HG02973 (cell line): ENCODE measurements at regions not wholly inside any gene's neighbourhood (a gene's known extent, or its start where the extent isn't known, plus 50 kb on each side); places are given as distances from the start of the nearest gene placed in this dataset.
"Not testable (repeated sequence)": the region's sequence is repeated elsewhere in the genome, so short reads cannot be mapped to it uniquely, and the experiment has no call there.

Experiments used
- ATAC-seq: cut with Tn5 transposase; IDR thresholded peaks from one replicate; pipeline ENCODE4 v1.9.1; 2021; ENCODE audit warnings: moderate library complexity; ENCODE audit not compliant: unreplicated experiment

DNA sequence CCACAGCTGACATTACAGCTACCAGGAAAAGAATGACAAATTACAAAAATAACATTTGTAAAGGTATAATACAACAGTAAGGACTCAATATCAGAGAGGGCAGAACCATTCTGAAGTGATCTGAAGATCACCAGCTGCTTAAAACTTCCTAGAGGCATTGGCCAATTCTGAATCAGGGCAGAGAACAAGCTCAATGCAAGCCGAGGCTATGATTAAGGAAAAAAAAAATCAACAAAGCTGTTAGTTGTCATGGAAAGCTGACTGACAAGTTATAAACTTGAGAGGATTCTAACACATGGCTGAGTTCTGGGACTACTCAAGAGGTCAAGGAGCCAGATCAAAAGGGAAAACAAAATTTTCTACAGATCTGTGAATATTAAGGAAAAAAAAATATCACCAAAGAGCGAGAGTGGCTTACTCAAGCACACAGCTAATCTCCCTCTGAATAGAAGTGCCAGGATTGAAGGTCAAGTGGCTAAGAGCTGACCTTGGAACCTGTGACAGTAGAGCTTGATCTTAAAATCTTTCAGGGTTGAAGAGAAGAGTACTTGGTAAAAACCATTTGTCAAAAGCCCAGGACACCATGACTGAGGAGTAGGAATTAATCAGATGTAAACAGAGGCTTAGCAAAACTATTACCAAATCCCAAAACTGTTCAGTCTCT lies 383.4 kb downstream of the USP25 start:
- no peak for ATAC-seq

GRCh38 chr21:16115461-16115860 lies 385.7 kb downstream of the USP25 start:
- ATAC-seq: no peak

DNA sequence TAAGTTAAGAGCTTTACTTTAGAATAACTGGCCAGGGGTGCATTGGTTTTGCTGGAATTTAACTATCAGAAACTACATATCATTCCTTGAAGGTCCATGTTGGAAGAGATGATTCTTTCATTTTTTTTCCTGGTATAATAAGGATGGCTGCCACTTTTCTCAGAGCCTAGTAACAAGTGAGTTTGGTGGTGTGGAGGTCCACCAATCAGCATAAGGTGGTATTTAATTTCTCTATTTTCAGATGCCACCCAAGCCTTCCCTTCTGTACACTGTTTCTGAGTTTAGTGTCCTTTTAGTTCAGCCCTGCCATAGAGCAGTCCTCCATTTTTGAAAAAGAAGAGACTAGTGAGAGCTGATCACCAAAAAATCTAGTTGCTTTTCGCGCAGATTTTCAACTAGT lies 386.3 kb downstream of the USP25 start:
- no peak for ATAC-seq

GRCh38 chr21:16116798-16117197 lies 387.0 kb downstream of the USP25 start:
- no peak for ATAC-seq

DNA sequence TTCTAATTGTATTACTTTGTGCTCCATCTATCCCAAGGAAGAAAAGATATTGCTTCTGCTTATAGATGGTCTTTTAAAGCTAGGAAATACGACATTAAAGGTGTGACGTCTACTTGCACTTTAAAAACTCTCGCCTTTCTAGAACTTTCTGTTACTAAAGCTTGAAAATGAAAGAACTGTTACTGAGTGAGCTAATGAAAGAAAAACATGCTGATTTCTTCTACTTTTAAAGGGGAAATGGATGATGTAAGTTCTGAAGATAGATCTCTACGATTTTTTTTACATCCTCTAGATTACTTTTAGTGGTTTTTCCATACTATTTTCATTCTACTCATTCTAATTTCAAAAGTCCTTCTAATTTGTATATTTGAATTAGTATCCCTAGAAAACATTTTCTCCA lies 387.5 kb downstream of the USP25 start:
- ATAC-seq: no peak

GRCh38 chr21:16117851-16118590 lies 388.2 kb downstream of the USP25 start:
- ATAC-seq: no peak

- no peak for ATAC-seq
Measured at GRCh38 chr21:16124378-16125138, 394.8 kb downstream of the USP25 start.

DNA sequence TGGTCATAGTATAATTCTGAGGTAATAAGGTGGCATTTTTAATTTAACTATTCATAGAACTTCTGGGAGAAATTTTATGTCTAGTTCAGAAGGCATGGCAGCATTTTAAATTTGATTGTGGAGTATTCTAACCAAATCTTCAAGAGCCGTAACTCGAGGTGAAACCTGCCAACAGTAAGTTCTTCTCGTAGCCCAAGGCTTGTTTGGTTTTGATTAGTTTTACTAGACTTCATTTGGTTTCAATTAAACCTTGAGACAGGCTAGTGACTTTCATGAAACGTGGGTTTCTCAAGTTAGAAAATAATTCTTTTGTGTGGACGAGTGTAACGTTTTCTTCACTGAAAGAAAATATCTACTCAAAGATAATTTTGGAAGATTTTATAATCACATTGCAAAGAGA lies 395.5 kb downstream of the USP25 start:
- no peak for ATAC-seq

DNA sequence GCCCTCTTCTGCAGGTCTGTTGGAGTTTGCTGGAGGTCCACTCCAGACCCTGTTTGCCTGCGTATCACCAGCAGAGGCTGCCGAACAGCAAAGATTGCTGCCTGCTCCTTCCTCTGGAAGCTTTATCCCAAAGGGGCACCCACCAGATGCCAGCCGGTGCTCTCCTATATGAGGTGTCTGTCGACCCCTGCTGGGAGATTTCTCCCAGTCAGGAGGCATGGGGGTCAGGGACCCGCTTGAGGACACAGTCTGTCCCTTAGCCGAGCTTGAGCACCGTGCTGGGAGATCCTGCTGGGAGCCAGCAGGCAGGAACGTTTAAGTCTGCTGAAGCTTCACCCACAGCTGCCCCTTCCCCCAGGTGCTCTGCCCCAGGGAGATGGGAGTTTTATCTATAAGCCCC lies 402.7 kb downstream of the USP25 start:
- ATAC-seq: not testable (repeated sequence)

- no peak for ATAC-seq
Measured at GRCh38 chr21:16133248-16133647, 403.5 kb downstream of the USP25 start.

GRCh38 chr21:16134134-16134533 lies 404.4 kb downstream of the USP25 start:
- ATAC-seq: no peak

- ATAC-seq: no peak
Measured at GRCh38 chr21:16137106-16137505, 407.3 kb downstream of the USP25 start.

GRCh38 chr21:16145052-16145451 lies 415.3 kb downstream of the USP25 start:
- ATAC-seq: no peak

GRCh38 chr21:16145479-16145878 lies 415.7 kb downstream of the USP25 start:
- ATAC-seq: no peak

- no peak for ATAC-seq
Measured at GRCh38 chr21:16154321-16154720, 424.5 kb downstream of the USP25 start.

DNA sequence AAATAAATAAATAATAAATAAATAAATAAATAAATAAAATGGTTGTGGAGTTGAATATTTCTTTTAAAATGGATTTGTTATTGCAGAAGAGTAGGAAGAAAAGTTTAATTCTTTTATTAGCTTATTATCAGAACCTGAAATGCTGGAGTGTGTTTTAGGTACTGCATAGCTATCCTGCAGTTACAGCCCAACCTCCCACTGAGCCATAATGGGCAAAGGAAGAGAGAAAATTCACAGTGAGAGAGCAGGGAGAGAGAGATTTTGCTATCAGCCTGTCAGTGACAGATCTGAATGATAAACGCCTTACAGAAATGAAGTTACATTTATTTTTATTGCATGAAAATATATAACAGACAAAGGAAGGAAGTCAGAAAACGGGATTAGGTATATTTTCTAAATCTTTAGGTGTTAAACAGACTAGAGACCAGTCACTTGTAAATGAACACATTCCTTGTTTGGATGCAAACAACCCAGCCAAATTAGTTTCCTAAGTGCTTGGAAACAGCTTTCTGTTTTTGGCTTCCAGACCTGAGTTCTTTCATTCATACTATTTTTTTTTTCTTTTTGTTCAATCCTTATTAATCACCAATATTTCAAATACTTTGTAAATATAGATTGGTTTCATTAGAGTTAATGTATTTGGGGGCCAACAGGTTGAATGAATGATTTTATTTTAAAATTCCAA lies 425.3 kb downstream of the USP25 start:
- ATAC-seq: no peak

DNA sequence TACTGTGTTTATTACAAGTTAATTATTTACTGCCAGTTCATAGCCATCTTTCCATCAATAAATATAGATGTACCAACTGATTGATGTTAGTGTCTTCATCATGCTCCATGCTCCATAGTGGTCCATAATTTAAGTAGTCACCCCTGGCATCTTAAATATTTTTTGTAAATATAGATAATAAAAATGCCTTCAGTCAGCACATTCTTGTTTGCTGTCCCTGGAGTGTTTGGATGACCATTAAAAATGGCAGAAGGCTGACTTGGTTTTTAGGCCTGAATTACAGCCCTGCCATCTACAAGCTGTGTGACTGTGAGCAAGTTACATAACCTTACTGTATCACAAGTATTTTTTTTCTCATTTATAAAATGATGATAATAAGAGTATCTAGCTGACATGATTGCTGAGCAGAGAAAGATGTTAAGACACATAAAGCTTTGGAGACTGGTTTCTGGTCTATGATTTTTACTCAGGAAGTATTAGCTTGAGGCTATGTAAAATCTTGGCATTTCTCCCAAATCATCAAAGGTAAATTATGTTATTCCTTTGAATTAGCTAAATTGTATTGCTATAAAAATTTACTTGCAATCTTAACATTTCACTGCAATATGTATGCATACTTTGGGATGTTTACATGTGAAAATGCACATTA lies 427.2 kb downstream of the USP25 start:
- ATAC-seq: no peak

DNA sequence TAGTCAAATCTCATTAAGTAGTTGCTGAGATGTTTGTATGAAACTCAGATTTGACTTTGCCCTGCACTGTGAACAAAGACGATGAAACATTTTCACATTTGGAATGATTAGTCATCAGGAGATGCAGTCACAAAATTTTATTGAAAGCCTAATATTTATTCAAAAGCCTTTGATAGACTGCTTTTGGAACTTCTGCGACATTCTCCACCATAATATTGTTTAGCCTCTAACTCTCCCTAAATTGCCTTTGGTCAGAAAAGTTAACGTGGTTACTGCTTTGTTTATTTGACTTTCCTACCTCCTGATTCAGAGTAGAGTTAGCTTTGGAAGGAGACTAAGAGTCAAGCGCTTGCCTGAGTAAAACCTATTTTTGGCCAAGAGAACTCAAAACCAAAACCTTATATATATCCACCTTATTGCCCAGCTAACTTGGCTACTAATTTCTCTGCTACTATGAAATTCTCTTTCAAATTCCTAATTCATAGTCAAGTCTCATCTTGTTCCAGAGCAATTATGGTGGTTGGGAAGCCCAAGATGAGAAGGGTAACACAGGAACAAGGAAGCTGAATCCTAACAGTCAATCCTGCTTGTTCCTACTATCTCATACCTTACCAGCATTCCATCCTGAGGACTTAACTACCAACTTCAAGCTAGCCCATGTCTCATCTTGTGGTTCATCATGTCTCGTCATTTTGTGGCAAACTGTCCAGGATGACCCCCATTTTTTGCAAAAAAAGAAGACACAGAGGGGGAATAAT lies 429.6 kb downstream of the USP25 start:
- no peak for ATAC-seq

DNA sequence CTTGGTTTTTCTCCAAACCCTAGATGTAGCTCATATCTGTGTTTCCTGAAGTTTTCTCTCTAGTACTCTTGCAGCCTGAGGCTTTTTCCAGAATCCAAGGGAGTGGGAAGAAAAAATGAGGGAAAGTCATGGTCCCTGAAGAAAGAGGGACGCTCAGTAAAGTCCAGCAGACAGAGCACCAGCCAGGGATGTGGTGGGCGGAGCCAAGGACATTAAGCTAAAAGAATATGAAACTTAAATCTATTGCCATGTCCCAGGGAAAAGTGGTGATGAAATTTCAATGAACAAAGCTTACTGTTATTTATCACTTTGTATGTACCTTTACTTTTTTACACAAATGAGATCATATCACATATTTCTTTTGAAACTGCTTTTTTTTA lies 430.2 kb downstream of the USP25 start:
- no peak for ATAC-seq

GRCh38 chr21:16162953-16163352 lies 433.2 kb downstream of the USP25 start:
- ATAC-seq: no peak
